PC-9 (cell line): ENCODE measurements at regions not wholly inside any gene's neighbourhood (a gene's known extent, or its start where the extent isn't known, plus 50 kb on each side); places are given as distances from the start of the nearest gene placed in this dataset.

ENCODE experiments used
- CTCF ChIP-seq: fragments of 200-600 bp; sonication (generic); conservative IDR thresholded peaks from 2 replicates; pipeline ENCODE4 v1.6.1; 2017; ENCODE audit warnings: mixed run types, antibody characterized with exemption, mild to moderate bottlenecking, moderate library complexity
- EZH2 ChIP-seq: fragments of 200-600 bp; sonication (generic); IDR thresholded peaks from 2 replicates; pipeline ENCODE4 v1.8.0; 2017; ENCODE audit warnings: antibody characterized with exemption, low read depth

DNA sequence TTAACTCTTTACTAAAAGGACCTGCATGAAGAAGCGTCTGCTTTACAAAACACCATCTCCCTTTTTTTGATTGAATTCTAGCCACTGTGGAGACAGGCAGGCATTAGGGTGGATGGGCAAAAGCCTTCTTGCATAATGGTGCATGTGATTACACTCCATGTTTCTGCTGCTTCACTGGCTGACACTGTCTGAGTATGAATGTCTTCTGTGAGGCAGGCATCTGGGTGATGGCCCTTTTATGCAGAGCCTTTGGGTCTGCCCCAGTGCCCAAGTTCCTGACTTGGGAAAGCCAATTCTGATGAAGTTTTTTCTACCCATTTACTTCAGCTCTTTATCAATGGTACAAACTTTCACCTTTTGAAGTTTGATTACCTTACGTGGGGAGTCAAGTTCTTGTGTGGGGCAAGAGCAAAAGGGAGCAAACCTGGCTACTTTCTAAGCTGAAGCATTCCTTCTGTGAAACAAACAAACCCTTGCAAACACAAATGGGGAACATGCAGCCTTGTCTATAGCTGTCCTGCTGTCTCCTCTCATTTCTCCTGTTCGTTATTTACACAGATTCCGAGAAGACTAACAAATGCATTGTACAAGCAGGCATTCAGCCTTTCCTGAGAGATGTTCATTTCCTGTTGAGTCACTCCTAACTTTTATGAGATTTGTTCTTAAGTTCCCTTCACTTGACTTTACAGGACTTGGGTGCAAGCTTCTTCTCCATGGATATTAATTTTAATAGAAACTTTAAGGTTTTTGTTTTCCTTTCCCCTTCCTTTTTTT lies 301.9 kb downstream of the TLL1 start:
- TF ChIP-seq CTCF (no peak), EZH2 (no peak)
